Uterus (tissue), 2 donors: ENCODE measurements at regions not wholly inside any gene's neighbourhood (a gene's known extent, or its start where the extent isn't known, plus 50 kb on each side); places are given as distances from the start of the nearest gene placed in this dataset.

Experiments used
- CTCF ChIP-seq, 4 experiments: fragments of 200-600 bp in 2 of 4; fragments of 450-650 bp in 2 of 4; sonication (generic) in 2 of 4; IDR thresholded peaks; one replicate each; pipeline ENCODE4 v1.5.1; 2016 to 2019; ENCODE audit warnings: antibody characterized with exemption in 4 of 4, mild to moderate bottlenecking in 2 of 4, moderate library complexity in 1 of 4
- POLR2A ChIP-seq, 2 donors: fragments of 450-650 bp; IDR thresholded peaks; one replicate each; pipeline ENCODE4 v1.6.1; 2016; ENCODE audit warnings: antibody characterized with exemption in 2 of 2, mild to moderate bottlenecking in 1 of 2, moderate library complexity in 1 of 2

- TF ChIP-seq POLR2A (IDR thresholded peaks at IDR 0.05) (no peak), CTCF (IDR thresholded peaks at IDR 0.05) (no peak)
Measured at GRCh38 chr3:164250923-164251322, 827.4 kb downstream of the SI start.
